DMS153 (cell line): ENCODE measurements at regions not wholly inside any gene's neighbourhood (a gene's known extent, or its start where the extent isn't known, plus 50 kb on each side); places are given as distances from the start of the nearest gene placed in this dataset.
A peak's percentile ranks its signal among the peaks of the same experiment; 100 is the strongest.

Source experiments
- DNase-seq: peaks from one replicate; lab custom pipeline; 2025; lab: John Stamatoyannopoulos, UW

- no peak for DNase-seq
Observed at GRCh38 chr13:111557921-111558699, 237.7 kb downstream of the TEX29 start.

- no peak for DNase-seq
Observed at GRCh38 chr13:111558700-111559088, 238.3 kb downstream of the TEX29 start.

- DNase-seq: peak; percentile 9
Observed at GRCh38 chr13:111559612-111560403, 239.4 kb downstream of the TEX29 start.

- no peak for DNase-seq
Observed at GRCh38 chr13:111561091-111561781, 240.8 kb downstream of the TEX29 start.

GRCh38 chr13:111562716-111563115, 242.3 kb downstream of the TEX29 start:
- peak; percentile 23 for DNase-seq

- no peak for DNase-seq
Observed at GRCh38 chr13:111564606-111565005, 244.2 kb downstream of the TEX29 start.

GRCh38 chr13:111565400-111565799, 245.0 kb downstream of the TEX29 start:
- no peak for DNase-seq

GRCh38 chr13:111566567-111566966, 246.1 kb downstream of the TEX29 start:
- no peak for DNase-seq

- DNase-seq: no peak
Observed at GRCh38 chr13:111567637-111568036, 247.2 kb downstream of the TEX29 start.

- no peak for DNase-seq
Observed at GRCh38 chr13:111568290-111568689, 247.8 kb downstream of the TEX29 start.

- DNase-seq: no peak
Observed at GRCh38 chr13:111570911-111571310, 250.5 kb downstream of the TEX29 start.

GRCh38 chr13:111572956-111573761, 252.7 kb downstream of the TEX29 start:
- peak; percentile 94 for DNase-seq

GRCh38 chr13:111573801-111574200, 253.4 kb downstream of the TEX29 start:
- no peak for DNase-seq

GRCh38 chr13:111575276-111575675, 254.8 kb downstream of the TEX29 start:
- no peak for DNase-seq

GRCh38 chr13:111575719-111576118, 255.3 kb downstream of the TEX29 start:
- DNase-seq: no peak

GRCh38 chr13:111577208-111577828, 256.9 kb downstream of the TEX29 start:
- no peak for DNase-seq

- DNase-seq: no peak
Observed at GRCh38 chr13:111577956-111578605, 257.6 kb downstream of the TEX29 start.

- no peak for DNase-seq
Observed at GRCh38 chr13:111584101-111584672, 263.7 kb downstream of the TEX29 start.

- DNase-seq: no peak
Observed at GRCh38 chr13:111584870-111585269, 264.4 kb downstream of the TEX29 start.

GRCh38 chr13:111586291-111586690, 265.8 kb downstream of the TEX29 start:
- no peak for DNase-seq
